HK-2 (cell line): ENCODE measurements at regions not wholly inside any gene's neighbourhood (a gene's known extent, or its start where the extent isn't known, plus 50 kb on each side); places are given as distances from the start of the nearest gene placed in this dataset.
A peak's percentile ranks its signal among the peaks of the same experiment; 100 is the strongest.

Experiments
- DNase-seq: peaks from one replicate; pipeline ENCODE4 v3.0.0-alpha.2; 2018; ENCODE audit not compliant: unreplicated experiment

DNA sequence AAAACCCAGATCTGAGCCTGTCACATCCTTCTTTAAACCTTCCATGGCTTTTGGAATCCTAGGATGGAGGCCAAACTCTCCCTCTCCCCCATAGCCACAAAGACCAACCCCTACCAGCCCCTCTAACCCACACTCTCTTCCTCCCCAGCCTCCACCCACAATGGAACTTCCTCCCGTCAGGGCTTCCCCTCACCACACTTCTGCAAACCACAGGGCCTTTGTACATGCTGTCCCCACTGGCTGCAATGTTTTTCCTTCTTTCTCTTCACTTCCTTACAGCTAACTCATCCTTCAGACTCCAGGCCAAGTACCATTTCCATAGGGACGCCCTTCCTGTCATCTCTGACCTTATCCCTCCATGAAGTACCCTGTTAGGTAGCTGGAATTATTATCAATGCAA, 393.5 kb downstream of the MN1 start:
- DNase-seq: no peak

DNA sequence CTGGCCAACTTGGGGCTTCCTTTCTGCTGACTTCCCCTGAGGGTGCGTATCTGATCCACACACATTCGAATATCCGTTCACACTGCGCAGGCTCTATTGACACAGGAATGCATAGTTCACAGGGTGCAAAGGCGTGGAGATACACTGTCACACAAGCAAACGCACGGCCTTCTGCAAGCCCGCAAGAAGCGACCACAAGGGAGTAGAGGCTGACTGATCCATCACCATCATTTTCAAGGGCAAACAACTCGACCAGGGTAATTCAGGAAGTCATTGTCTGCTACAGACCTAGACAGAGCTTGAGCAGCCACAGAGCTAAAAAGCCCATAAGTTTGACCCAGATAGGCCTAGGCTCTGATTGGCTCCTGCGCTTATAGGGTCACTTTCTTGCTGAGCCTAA, 392.3 kb downstream of the MN1 start:
- no peak for DNase-seq

DNA sequence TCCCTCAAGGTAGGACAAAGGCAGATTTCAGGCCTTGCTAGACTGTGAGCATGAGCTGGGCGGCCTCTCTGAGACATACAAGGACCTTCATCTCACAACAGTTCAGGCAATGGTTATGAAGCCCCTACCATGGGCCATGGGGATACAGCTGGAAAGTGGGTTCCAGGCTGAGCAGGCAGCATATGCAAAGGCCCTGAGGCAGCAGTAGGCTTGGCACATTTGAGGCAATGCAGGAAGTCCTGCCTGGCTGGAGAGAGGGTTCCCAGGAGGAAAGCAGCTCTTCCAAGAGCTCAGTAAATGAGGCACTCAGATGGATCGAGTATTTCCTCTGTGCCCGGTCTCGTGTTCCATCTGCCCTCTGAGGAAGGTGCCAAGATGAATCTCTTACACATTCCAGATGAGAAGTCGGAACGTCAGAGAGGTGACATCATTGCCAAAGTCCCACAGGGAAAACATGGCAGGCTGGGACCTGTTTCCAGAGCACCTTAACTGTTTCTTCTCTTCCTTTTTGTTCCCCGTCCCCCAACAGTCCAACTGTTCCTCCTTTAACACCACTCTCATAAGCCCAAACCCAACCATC, 388.6 kb downstream of the MN1 start:
- DNase-seq: no peak

DNA sequence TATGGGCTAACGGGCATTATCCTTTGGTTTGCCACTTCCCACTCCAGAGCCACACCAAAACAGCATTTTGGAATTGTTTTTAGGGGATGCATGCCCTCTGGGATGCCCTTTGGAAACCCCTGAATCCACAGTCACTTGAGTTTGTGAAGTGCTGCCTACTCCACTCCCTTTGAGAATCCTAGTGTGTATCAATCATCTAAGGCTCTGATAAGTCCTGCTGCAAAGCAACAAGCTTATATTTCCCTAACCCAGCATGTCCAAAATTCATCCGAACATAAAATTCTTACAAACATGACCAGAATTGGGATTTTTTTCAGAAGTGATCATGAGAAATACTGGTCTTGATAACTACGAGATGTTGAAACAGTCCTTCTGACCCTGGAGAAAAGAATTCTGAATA, 387.9 kb downstream of the MN1 start:
- no peak for DNase-seq

DNA sequence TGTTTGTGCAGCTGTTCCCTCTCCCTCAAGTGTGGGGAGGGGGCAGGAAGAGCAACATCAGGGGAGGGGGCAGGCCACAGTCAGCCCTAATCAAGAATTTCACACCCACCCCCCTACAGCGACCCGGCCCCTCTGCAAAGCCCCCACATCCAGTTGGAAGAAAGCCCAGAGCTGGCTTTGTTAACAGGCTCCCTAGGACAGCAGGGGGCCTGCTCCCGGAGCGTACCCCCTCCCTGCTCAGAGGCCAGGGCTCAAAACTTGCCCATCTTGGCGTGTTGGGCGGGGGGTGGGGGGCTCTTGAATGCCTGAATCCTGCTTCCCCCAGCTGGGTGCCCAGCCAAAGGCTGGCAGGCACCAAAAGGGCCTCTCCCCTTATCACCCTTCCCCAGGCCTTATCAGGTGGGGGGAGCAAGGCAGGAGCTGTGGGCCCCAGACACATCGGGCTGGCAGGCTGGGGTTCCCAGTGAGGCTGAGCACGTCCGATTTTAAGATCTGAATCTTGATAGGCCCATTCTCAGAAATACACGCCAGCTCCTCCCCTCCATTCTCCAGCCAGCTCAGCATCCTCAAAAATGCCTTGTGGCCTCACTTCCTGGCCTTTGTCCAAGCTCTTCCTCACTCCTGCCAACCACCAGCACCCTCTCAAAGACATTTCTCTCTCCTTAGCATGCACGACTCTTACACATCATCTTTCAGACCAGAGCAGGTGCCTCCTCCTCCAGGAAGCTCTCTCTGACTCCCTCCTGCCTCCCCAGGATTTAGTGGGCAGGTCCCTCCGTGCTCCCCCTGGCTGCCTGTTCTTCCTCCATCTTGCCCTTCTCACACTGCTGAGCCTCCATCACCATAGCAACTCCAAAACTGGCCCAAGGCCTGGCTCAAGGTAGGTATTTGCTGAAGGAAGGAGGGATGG, 384.8 kb downstream of the MN1 start:
- peak; percentile 41 for DNase-seq

DNA sequence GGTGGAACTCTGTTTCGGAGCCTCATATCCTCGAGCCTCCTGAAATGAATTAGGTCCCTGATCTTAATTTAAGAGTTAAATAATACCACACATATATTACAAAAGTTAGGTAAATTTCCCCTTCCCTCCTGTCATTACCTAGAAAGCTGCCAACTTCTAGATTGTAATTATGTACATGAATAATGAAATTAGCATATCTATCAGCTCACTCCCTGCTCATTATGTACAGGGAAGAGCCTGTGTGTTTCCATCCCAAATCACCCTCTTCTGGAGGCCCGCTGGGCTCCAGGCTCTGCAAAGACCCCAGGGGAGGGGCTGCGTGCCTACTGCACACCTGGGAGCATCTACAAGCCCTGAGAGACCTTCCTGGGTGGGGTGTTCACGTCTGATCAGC, 384.1 kb downstream of the MN1 start:
- DNase-seq: no peak

DNA sequence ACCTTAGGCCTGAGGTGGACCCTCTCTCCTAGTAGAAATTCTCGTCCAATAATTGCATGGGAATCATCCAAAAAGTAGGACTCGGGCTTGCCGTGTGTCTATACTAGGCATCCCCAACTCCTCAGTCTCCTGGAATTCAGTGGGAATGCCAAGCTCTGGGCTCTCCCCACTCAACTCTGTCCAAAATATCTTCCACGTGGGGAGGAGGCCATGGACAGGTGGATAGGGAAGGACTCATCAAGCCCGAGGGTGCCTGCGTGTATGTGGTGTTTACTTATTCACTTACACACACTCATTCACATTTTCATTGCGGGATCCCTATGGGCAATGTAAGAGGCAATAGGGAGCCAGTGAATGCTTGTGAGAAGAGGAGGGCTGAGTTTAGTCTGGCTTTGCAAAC, 383.3 kb downstream of the MN1 start:
- DNase-seq: no peak

DNA sequence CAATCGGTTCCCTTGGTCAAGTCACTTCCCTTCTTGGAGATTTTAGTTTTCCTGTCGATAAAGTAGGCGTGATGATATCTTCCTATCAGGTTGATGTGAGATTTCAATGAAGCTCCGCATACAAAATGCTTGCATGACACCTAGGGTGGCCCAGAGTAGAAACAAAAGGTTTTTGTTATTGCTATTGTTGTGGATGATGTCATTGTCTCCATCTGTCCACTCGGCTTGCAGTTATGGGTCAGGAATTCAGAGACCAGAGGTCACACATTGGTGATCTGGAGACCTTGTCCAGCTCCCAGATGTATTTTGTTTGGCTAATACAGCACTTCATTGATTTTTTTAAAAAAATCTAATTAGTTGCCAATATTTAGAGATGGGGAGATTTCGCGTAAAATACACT, 382.1 kb downstream of the MN1 start:
- no peak for DNase-seq

DNA sequence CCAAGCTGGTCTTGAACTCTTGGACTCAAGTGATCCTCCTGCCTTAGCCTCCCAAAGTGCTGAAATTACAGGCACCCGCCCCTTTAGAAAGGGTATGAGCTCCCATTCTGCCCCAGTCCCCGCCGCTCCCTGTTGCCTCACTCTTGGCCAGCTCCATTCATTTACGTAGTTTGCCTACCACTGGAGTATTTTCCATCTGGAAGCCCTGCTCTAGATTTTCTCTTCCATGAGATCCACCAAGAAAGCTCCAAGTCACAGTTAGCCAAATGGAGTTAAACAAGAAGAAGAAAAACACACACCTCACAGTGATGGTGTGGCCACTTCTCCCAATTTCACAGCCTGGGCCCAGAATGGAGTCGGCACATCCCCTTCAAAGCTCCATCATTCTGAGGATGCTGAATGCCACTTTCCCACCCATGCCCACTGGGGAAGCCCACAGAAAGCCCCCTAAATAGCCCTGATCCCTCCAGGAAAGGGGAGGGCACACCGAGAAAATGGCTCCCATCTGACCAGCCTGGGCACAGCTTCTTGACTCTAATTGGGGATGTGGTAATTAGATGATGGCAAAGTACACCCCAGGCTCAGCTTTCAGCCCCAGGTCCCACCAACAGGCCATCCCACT, 381.2 kb downstream of the MN1 start:
- DNase-seq: no peak

DNA sequence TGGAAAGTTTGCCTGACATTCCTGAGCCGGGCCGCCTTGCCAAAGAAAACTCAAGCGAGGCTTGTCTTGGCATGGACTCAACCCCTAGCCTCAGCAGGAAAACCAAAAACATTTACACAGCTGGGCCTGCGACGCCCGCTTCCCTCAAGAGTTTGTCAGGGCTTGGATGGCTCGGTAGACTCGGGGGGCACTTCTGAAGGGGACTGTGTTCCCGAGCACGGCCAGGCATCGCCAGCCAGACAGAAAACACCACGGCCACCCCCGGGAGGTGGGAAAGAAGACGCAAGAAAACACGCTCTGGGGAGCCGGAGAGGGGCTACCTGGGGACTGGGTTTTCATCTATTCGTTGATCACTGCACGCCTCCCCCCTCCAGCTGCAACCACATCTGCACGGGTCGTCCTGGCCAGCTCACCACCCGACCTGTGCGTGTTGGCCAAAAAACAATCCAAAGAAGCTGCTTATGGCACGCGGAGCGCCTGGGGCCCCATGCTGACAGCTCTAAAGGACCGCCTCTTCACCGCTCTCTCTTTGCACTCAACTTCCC, 380.7 kb downstream of the MN1 start:
- no peak for DNase-seq

DNA sequence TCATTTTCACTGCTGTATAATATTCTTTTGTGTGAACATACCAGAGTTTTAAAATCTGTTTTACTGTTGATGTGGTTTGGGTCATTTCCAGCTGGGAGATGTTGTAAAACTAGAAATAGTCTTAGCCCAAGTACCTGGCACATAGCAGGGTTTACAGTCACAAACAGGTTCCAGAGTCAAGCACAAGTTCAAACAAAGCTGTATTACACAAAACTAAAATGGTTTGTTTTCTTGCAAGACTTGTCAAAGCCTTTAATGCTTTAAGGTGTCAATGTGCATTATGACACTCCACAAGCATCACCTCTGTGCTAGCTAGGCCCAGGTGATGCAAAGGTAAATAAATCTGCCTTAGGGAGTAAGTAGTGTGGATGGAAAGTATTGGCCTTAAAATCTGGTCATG, 379.1 kb downstream of the MN1 start:
- DNase-seq: no peak

DNA sequence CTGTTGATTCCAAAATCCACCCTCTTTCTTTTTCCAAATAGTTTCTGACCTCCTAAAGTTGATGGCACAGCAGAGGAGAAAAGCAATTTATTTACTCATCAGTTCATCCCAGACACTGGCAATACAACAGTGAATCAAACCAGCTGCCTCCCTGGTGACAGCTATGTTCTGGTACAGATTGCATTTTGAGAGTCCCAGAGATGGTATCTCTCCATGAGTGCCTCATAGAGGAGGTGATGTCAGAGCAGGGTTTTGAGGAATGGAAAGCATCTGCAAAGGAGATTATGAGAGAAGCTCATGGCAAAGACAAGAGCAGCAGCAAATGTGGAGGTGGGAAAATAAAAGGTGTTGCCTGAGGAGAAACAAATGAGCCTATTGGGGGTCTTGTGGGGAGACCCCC, 377.2 kb downstream of the MN1 start:
- no peak for DNase-seq

DNA sequence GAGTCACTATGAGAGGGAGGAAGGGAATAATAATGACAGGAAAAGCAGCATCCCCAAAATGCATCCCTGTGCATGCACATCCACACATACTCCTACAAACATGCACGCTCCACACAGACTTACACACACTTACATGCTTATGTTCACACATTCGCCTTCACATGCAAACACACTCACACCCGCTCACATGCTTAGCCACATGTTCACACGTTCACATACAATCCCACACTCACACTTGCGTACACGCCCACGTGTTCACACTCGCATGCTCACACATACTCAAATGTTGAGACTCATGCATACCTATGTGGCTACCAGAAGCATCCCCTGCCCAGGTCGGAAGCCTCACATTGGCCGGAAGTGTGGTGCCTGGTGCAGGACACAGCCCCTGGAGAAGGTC, 372.1 kb downstream of the MN1 start:
- DNase-seq: no peak

DNA sequence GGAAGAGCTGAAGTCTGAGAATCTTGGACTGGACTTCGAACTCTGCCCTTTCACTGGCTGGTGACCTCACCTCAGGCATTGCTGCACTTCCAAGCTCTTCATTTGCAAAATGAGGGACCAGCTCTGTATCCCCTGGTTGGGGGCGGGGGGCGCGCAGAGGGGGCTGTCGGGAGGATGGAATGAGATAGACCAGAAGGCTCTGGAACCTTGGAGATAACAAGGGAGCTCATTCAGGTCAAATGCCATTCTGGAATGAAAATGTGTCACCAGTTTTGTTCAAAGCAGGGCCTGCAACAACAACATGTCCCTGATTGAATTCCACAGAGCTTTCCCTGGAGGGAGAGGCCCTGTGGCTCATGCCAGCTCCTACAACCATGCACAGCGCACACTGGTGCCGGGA, 370.5 kb downstream of the MN1 start:
- DNase-seq: no peak

DNA sequence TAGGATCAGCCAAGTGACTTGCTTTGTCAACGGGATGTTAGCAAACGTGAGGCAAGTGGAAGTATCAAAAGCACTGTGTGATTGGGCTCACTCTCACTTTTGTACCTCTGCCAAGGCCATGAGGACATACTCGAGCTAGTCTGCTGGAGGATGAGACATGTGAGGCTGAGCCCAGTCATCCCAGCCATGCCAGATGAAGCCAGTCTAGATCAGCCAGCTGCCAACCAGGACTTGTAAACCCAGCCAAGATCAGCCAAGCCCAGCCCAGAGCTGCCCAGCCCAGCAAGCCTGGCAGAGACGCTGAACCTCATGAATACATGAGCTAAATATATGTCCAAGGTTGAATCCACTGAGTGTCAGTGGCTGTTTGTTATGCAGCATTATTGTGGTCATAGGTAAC, 369.7 kb downstream of the MN1 start:
- no peak for DNase-seq

DNA sequence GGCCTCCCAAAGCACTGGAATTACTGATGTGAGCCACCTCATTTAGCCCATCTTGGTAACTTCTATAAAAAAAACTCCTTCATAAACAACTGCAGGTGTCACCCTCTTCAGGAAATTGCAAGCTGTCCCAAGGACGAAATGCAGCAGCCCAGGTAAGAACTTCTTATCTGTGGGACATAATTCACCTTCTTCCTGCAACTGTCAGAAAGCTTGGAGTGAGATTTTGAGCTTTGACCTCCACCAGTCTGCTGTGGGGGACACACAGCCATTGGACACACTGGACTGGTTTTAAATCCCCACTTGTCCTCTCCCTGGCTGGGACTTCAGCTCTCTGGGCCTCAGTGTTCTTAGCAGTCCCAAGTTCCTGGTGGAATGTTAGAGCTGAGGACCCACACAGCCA, 368.5 kb downstream of the MN1 start:
- no peak for DNase-seq

DNA sequence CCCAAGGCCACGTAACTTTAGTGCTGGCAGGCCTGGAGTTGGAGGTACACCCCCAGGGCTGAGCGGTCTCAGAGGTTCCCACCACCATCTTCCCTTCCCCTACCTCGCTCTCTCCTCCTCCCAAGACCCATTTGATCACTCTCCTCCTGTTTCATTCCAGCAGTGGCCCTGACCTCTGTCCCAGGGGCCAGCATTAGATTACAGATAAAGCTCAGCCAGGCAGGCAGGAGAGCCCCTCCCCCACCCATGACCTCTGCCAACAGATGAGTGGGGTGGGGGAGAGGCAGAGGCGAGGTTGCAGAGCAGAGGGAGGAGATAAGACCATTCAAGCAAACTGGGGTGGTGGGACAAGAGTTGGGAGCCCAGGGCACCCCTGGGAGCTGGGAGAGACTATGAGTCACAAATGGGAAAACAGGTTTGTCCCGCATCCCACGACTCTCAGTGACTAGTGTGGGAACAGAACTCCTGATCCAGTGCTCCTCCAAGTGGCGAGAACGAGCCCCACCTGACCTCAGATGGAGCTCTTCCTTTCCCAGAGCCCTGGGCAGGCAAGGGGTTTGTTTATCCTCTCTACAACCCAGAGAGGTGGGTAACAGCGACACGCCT, 367.9 kb downstream of the MN1 start:
- DNase-seq: no peak

DNA sequence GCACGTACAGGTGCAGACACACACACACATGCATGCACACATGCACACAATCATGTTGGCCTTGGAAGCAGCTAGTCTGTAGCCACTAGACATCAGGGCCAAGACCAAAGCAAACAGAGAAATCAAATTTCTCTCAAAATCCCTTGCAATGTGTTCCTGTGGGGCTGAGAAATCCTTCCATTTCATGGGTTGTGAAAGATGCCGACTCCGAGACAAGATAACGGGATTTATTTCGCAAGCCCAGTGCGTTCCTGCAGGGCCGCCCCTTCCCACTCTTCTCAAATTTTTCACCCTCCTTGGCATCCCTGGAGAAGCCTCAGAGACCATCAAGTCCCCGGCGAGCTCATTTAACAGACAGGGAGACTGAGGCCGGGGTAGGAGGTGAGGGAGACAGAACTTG, 366.7 kb downstream of the MN1 start:
- DNase-seq: no peak

DNA sequence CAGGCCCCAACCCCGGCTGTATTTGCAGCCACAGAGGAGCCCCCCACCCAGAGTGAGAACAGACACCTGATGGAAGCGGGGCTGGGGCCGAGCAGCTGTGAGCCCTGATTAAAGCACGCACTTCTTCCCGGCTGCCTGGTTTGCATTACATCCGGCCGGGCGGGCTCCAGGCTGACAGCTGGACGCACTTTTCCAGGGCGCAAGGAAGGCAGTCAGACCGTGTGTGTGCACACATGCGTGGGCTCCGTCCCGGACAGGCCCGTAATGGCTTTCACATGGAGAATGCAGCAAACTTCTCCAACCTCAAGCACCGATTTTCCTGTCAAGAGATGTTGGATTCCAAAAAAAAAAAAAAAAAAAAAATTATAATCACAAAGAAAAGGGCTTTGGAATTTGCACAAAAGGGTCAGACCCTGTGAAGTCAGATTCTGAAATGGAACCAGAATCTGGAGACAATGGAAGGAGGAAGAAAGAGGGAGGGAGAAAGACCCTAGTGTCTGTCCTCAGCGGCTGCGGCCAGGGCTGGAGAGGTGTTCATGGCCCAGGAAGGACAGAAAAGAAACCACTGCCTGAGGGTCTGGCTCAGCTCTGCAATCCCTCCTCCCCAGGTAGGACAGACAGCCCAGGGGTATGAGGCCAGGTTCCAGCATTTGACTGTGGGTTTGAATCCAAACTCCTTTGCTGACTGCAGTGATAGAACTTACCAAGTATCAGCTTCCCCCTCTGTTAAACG, 365.5 kb downstream of the MN1 start:
- DNase-seq: no peak

DNA sequence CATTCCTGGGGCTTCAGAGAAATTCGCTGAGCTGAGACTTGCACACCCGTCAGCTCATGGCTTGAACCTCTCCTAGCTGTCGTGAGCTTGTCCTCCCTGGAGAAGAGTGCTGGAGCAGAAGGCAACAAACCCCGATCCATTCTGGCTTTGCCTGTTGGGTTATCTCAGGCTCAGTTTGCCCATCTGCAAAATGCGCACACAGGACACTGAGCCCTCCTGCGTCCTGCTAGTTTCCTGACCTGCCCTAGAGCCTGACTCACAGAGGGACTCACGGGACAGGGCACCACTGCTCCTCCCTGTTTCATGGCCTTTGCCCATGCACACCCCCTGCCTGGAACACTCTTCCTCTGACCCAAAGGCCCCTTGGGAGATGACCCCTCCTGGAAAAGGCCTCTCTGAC, 365.0 kb downstream of the MN1 start:
- DNase-seq: no peak

DNA sequence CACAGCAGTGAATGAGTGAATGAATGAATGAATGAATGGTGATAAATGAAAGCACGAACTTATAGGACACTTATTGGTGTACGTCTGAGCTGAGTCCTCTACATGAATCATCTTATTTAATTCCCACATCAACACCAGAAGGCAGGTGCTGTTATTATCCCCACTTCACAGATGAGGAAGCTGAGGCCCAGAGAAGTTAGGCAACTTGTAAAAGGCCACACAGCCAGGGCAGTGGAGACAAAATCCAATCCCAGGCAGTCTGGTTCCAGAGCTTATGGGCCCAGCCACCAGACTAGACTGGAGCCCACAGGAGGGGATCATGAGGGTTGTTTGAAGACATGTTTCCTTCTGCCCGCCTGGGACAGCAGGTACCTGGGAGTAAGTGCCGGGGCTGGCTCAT, 364.0 kb downstream of the MN1 start:
- no peak for DNase-seq
